ENCODE measurements at regions not wholly inside any gene's neighbourhood (a gene's known extent, or its start where the extent isn't known, plus 50 kb on each side); places are given as distances from the start of the nearest gene placed in this dataset.

DNA sequence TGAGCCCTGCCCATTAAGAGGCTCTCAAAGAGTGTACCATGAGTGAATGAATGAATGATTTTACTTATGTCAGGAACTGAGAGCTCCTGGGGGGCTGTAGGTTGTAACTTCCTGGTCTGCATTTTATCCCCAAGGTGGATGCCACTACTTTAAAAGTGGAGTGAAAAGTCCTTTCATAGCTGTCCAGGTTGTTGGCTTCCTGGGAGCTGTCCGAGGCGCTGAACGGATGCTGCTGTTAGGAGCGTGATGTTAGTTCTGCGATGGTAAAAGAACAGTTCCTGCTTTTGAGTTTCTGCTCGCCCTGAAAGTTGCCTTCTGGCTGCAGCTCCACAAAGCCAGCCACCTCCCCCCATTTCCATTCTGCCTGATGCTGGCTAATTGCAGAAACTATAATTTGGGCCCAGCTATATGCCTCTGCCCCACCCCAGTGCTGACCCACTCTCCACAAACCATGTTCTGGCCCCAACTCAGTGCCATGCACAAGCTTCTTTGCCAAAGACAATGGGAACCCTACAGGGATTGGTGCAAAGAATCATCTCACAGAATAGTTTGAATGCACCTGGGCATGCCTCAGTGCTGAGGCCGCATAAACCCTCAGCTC lies 330.9 kb upstream of the CDH4 start:
- H3K27ac Mint-ChIP-seq, result no peak overlapping the region
- peaks cover 2% of the 10 kb centered on the region for H3K9me3 Mint-ChIP-seq
- no peak overlapping the region for H3K4me3 Mint-ChIP-seq
- CTCF ChIA-PET, result no interaction called here
- H3K27me3 Mint-ChIP-seq (ENCODE audit: low read depth), result peaks cover 5% of the 10 kb centered on the region
- H3K36me3 Mint-ChIP-seq (ENCODE audit: low read depth), result no peaks in the 10 kb centered on the region
- intact Hi-C loops (cut with micrococcal nuclease), result no loop called here
- no peak for DNase-seq
- no peaks in the 10 kb centered on the region for H3K4me1 Mint-ChIP-seq (ENCODE audit: low read depth)

GRCh38 chr20:60926831-60927230 lies 325.2 kb upstream of the CDH4 start:
- Mint-ChIP-seq H3K27ac (no peak overlapping the region), H3K9me3 (no peaks in the 10 kb centered on the region), H3K4me1 (ENCODE audit: low read depth) (no peaks in the 10 kb centered on the region), H3K36me3 (ENCODE audit: low read depth) (no peaks in the 10 kb centered on the region), H3K27me3 (ENCODE audit: low read depth) (peaks cover 5% of the 10 kb centered on the region), H3K4me3 (no peak overlapping the region)
- intact Hi-C loops (cut with micrococcal nuclease), result no loop called here
- CTCF ChIA-PET, result no interaction called here
- no peak for DNase-seq

DNA sequence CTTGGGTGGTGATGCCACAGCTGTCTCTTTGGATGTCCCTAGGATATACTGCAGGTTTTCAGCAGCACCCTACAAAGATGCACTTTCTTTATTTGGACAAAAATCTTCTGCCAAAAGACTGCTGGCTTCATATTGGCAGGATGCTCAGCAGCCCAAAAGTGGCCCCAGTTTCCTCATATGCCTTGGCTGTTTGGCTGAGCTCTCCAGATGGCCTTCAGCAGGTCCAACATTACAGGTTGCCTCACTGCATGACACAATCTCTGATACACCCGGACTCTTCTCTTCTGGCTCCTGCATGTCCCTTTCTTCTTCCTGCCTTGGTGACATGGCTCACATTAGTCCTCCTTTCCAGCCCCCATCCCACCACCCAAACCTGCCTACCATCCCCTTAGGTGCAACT lies 323.7 kb upstream of the CDH4 start:
- no peak for DNase-seq
- Mint-ChIP-seq H3K4me1 (ENCODE audit: low read depth) (no peaks in the 10 kb centered on the region), H3K27ac (no peak overlapping the region), H3K27me3 (ENCODE audit: low read depth) (peaks cover 5% of the 10 kb centered on the region), H3K36me3 (ENCODE audit: low read depth) (no peaks in the 10 kb centered on the region), H3K9me3 (no peaks in the 10 kb centered on the region), H3K4me3 (no peak overlapping the region)
- CTCF ChIA-PET, result no interaction called here
- intact Hi-C loops (cut with micrococcal nuclease), result no loop called here

DNA sequence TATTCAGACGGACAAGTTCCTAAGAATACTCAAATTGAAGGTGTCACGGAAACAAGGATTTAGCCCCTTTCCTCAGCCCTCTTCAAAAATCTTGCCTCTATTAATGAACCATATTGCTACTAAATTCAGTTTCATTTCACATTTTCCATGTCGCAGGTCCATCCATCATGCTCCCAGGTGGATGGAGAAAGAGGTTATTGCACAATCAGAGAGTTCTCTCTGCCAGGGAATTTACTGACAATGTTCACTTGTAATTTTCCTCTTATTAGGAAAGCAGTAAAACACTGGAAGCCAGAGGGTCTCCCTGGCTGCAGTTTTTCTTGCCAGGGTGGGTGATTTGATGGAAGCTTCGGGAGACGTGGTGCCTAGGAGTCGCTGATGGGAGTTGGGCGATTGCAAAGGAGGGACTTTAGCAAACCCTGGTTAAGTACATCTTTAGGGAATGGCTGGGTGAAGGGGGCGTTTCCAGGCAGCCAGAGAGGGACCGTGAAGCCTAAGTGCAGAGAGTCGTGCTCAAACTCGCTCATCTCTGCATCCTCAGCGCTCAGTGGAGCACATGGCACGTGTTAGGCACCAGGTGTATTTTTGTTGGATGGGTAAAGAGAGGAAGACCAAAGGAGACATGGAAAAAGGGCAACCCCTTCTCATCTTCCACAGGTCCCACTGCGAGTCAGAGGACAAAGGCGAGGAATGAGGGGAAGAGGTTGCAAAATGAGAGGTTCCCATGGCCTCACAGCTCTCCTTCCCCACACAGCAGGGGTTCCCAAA lies 321.9 kb upstream of the CDH4 start:
- H3K36me3 Mint-ChIP-seq (ENCODE audit: low read depth), result no peaks in the 10 kb centered on the region
- no peak overlapping the region for H3K4me3 Mint-ChIP-seq
- CTCF ChIA-PET, result no interaction called here
- intact Hi-C loops (cut with micrococcal nuclease), result no loop called here
- H3K9me3 Mint-ChIP-seq, result no peaks in the 10 kb centered on the region
- no peaks in the 10 kb centered on the region for H3K4me1 Mint-ChIP-seq (ENCODE audit: low read depth)
- peaks cover 5% of the 10 kb centered on the region for H3K27me3 Mint-ChIP-seq (ENCODE audit: low read depth)
- no peak overlapping the region for H3K27ac Mint-ChIP-seq
- DNase-seq, result no peak

DNA sequence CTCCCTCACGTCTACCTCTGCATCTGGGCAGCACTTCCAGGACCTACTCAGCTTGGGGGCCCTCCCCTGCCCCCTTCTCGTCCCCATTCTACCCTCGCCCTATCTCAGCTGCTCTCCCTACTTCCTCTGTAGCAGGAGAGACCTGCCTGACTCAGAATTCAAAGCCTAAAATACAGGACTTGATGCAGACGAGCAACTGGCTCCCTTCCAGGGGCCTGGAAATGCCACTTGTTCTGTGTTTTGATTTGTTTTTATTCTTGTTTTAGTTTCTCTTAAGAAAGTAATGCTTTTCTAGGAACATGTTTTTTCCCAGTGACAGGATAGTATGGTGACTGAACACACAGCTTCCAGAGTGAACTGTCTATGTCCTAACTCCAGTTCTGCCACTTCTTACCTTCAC lies 320.4 kb upstream of the CDH4 start:
- H3K36me3 Mint-ChIP-seq (ENCODE audit: low read depth), result no peaks in the 10 kb centered on the region
- H3K27ac Mint-ChIP-seq, result no peak overlapping the region
- intact Hi-C loops (cut with micrococcal nuclease), result no loop called here
- H3K4me1 Mint-ChIP-seq (ENCODE audit: low read depth), result no peaks in the 10 kb centered on the region
- peaks cover 5% of the 10 kb centered on the region for H3K27me3 Mint-ChIP-seq (ENCODE audit: low read depth)
- no peaks in the 10 kb centered on the region for H3K9me3 Mint-ChIP-seq
- no peak for DNase-seq
- H3K4me3 Mint-ChIP-seq, result no peak overlapping the region
- CTCF ChIA-PET, result no interaction called here

DNA sequence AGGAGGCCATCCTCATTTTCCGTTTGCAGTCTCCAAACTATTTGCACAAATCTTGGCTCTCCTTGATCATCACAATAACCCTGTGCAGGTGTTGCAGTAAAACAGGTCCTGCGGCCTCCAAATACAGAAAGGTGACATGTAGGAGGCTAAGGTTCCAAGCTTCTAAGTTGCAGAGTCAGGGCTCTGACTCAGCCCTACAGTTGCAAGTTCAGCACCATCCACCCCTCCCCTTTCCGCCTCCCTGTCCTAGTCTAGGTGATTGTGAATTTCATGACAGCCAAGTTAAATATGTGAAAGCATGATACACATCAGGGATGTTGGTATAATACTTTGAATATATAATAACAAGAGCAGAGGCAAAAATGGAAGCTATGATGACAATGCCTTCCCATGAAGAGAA lies 317.3 kb upstream of the CDH4 start:
- no peak for DNase-seq
- Mint-ChIP-seq H3K9me3 (no peaks in the 10 kb centered on the region), H3K27ac (no peak overlapping the region), H3K4me1 (ENCODE audit: low read depth) (no peaks in the 10 kb centered on the region), H3K36me3 (ENCODE audit: low read depth) (no peaks in the 10 kb centered on the region), H3K4me3 (no peak overlapping the region), H3K27me3 (ENCODE audit: low read depth) (peaks cover 5% of the 10 kb centered on the region)
- CTCF ChIA-PET, result no interaction called here
- intact Hi-C loops (cut with micrococcal nuclease), result no loop called here

GRCh38 chr20:60935971-60936370 lies 316.1 kb upstream of the CDH4 start:
- DNase-seq, result no peak
- H3K36me3 Mint-ChIP-seq (ENCODE audit: low read depth), result no peaks in the 10 kb centered on the region
- CTCF ChIA-PET, result no interaction called here
- no peaks in the 10 kb centered on the region for H3K4me1 Mint-ChIP-seq (ENCODE audit: low read depth)
- no peak overlapping the region for H3K27ac Mint-ChIP-seq
- intact Hi-C loops (cut with micrococcal nuclease), result no loop called here
- no peaks in the 10 kb centered on the region for H3K9me3 Mint-ChIP-seq
- peaks cover 4% of the 10 kb centered on the region for H3K27me3 Mint-ChIP-seq (ENCODE audit: low read depth)
- H3K4me3 Mint-ChIP-seq, result no peak overlapping the region

DNA sequence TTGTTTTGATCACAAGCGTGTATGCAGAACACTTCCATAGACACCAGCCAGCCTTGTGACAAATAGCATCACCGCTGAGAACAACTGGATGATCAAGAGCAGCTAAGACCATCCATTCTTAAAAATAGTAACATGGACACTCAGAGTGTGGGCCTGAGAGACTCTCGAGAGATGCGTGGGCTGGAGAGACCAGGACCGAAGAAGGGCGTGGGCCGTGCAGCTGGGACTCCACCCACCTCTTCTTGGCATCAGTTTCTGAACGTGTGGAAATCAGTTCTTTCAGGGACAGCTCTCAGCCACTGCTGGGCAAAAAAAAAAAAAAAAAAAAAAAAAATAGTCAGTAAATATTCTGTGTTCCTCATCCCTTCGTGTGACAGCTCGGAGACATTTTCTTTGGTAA lies 314.5 kb upstream of the CDH4 start:
- Mint-ChIP-seq H3K36me3 (ENCODE audit: low read depth) (no peaks in the 10 kb centered on the region), H3K4me1 (ENCODE audit: low read depth) (no peaks in the 10 kb centered on the region), H3K27ac (no peak overlapping the region), H3K27me3 (ENCODE audit: low read depth) (no peaks in the 10 kb centered on the region), H3K9me3 (no peaks in the 10 kb centered on the region), H3K4me3 (no peak overlapping the region)
- no peak for DNase-seq
- CTCF ChIA-PET, result no interaction called here
- intact Hi-C loops (cut with micrococcal nuclease), result no loop called here

DNA sequence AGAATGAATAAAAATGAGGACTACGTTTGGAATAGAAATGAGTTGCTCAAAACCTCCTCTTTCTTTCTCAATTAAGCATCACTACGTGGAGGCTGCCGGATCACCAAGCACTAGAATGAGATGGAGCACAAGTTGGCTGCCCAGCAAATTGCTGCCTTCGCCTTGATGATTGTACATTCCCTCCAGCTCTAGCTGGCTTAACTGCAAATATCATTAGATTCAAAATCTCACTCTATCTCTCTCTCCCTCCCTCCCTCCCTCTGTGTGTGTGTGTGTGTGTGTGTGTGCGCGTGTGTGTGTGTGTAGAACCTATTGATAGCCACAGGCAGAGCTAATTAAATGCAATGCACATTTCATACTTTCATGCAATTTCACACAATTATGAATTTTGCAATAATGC lies 310.7 kb upstream of the CDH4 start:
- Mint-ChIP-seq H3K36me3 (ENCODE audit: low read depth) (no peaks in the 10 kb centered on the region), H3K4me1 (ENCODE audit: low read depth) (no peaks in the 10 kb centered on the region), H3K27me3 (ENCODE audit: low read depth) (peaks cover 6% of the 10 kb centered on the region), H3K27ac (no peak overlapping the region), H3K4me3 (no peak overlapping the region), H3K9me3 (no peaks in the 10 kb centered on the region)
- DNase-seq, result no peak
- intact Hi-C loops (cut with micrococcal nuclease), result no loop called here
- CTCF ChIA-PET, result no interaction called here

- CTCF ChIA-PET, result no interaction called here
- no peaks in the 10 kb centered on the region for H3K36me3 Mint-ChIP-seq (ENCODE audit: low read depth)
- H3K27ac Mint-ChIP-seq, result no peak overlapping the region
- peaks cover 6% of the 10 kb centered on the region for H3K27me3 Mint-ChIP-seq (ENCODE audit: low read depth)
- H3K4me3 Mint-ChIP-seq, result no peak overlapping the region
- H3K9me3 Mint-ChIP-seq, result no peaks in the 10 kb centered on the region
- DNase-seq, result no peak
- intact Hi-C loops (cut with micrococcal nuclease), result no loop called here
- H3K4me1 Mint-ChIP-seq (ENCODE audit: low read depth), result no peaks in the 10 kb centered on the region
These were observed 304.2 kb upstream of the CDH4 start for GRCh38 chr20:60947819-60948218.

GRCh38 chr20:60948224-60948623 lies 303.8 kb upstream of the CDH4 start:
- no peak overlapping the region for H3K4me3 Mint-ChIP-seq
- no peaks in the 10 kb centered on the region for H3K9me3 Mint-ChIP-seq
- no peaks in the 10 kb centered on the region for H3K36me3 Mint-ChIP-seq (ENCODE audit: low read depth)

GRCh38 chr20:60950561-60950960 lies 301.5 kb upstream of the CDH4 start:
- no peaks in the 10 kb centered on the region for H3K4me1 Mint-ChIP-seq (ENCODE audit: low read depth)
- no peaks in the 10 kb centered on the region for H3K9me3 Mint-ChIP-seq
- H3K4me3 Mint-ChIP-seq, result no peak overlapping the region
- CTCF ChIA-PET, result interaction anchor here (0.7 kb wide), 1 partner anchor 62 kb away, joined by 3 read pairs; no protein-coding TSS in a partner anchor
- H3K36me3 Mint-ChIP-seq (ENCODE audit: low read depth), result no peaks in the 10 kb centered on the region
- no peak overlapping the region for H3K27ac Mint-ChIP-seq
- intact Hi-C loops (cut with micrococcal nuclease), result no loop called here
- peaks cover 3% of the 10 kb centered on the region for H3K27me3 Mint-ChIP-seq (ENCODE audit: low read depth)
- DNase-seq, result no peak

More at GRCh38 chr20:60948224-60948623, 303.8 kb upstream of the CDH4 start:
- intact Hi-C loops (cut with micrococcal nuclease), result no loop called here
- no peak overlapping the region for H3K27ac Mint-ChIP-seq
- CTCF ChIA-PET, result no interaction called here
- DNase-seq, result no peak
- peaks cover 6% of the 10 kb centered on the region for H3K27me3 Mint-ChIP-seq (ENCODE audit: low read depth)
- H3K4me1 Mint-ChIP-seq (ENCODE audit: low read depth), result no peaks in the 10 kb centered on the region

DNA sequence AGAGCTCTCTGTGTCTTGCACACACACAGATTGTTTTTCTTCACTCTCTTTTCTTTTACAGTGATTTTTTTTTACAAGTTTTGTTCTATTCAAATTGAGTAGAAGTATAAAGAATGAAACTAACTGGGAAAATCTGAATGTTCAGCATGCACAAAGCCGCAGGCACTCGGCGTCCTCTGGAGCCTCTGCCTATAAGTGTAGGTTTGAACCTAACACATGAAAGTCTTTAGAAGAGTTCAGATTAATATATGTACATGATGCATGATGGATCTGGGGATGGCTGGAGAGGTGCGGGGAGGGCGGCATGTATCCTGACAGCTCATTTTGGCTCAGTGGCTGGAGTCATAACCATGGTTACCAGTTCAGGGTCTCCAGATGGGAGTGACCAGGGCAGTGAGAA lies 301.1 kb upstream of the CDH4 start:
- CTCF ChIA-PET, result interaction anchor here (0.6 to 0.7 kb wide), 2 partner anchors 63 to 579 kb away, joined by 3 to 5 read pairs; no protein-coding TSS in a partner anchor
- Mint-ChIP-seq H3K27me3 (ENCODE audit: low read depth) (peaks cover 3% of the 10 kb centered on the region), H3K4me3 (no peak overlapping the region), H3K4me1 (ENCODE audit: low read depth) (no peaks in the 10 kb centered on the region), H3K36me3 (ENCODE audit: low read depth) (no peaks in the 10 kb centered on the region), H3K27ac (no peak overlapping the region), H3K9me3 (no peaks in the 10 kb centered on the region)
- no peak for DNase-seq
- intact Hi-C loops (cut with micrococcal nuclease), result no loop called here

Measured in activated naive CD4-positive, alpha-beta T cell treated with anti-CD3 and anti-CD28 coated beads for 36 hours (primary cell).